ENCODE measurements at regions not wholly inside any gene's neighbourhood (a gene's known extent, or its start where the extent isn't known, plus 50 kb on each side); places are given as distances from the start of the nearest gene placed in this dataset.

GRCh38 chr6:113488812-113489685, 368.1 kb upstream of the MARCKS start:
- H3K27ac Mint-ChIP-seq: no peak overlapping the region
- Histone ChIP-seq H3K36me3 (ENCODE audit: insufficient read depth) (no peaks in the 10 kb centered on the region), H3K79me2 (replicated peaks; ENCODE audit: insufficient read depth) (no peaks in the 10 kb centered on the region), H3F3A (replicated peaks; ENCODE audit: low read depth) (no peaks in the 10 kb centered on the region), H3K4me3 (no peak overlapping the region), H3K4me2 (no peak overlapping the region), H2AFZ (no peak overlapping the region), H3K4me1 (ENCODE audit: insufficient read depth) (no peaks in the 10 kb centered on the region), H3K9me2 (ENCODE audit: insufficient read depth) (no peaks in the 10 kb centered on the region), H4K20me1 (replicated peaks; ENCODE audit: insufficient read depth) (no peaks in the 10 kb centered on the region), H3K27me3 (ENCODE audit: insufficient read depth) (no peaks in the 10 kb centered on the region), H3K27ac (ENCODE audit: low read depth) (no peak overlapping the region)
- H3K27me3 Mint-ChIP-seq (ENCODE audit: insufficient read depth, low read depth, poor library complexity): no peaks in the 10 kb centered on the region
- H3K4me3 Mint-ChIP-seq: no peak overlapping the region
- no peaks in the 10 kb centered on the region for H3K9me3 Mint-ChIP-seq
- peak; percentile 85 for ATAC-seq
- H3K36me3 Mint-ChIP-seq (ENCODE audit: low read depth): no peaks in the 10 kb centered on the region
- no peaks in the 10 kb centered on the region for H3K4me1 Mint-ChIP-seq
- peak; percentile 61 for DNase-seq (ENCODE audit: low spot score)
- TF ChIP-seq NANOG (IDR thresholded peaks at IDR 0.05; ENCODE audit: borderline replicate concordance): no peak
- peak; percentile 88 for TF ChIP-seq CTCF (conservative IDR thresholded peaks at IDR 0.05; ENCODE audit: low read depth in 2 of 2)

GRCh38 chr6:113489952-113490746, 367.0 kb upstream of the MARCKS start:
- no peaks in the 10 kb centered on the region for H3K36me3 Mint-ChIP-seq (ENCODE audit: low read depth)
- H3K9me3 Mint-ChIP-seq: no peaks in the 10 kb centered on the region
- H3K79me2 ChIP-seq (replicated peaks; ENCODE audit: insufficient read depth): no peaks in the 10 kb centered on the region
- no peak overlapping the region for H3K27ac ChIP-seq (ENCODE audit: low read depth)
- no peak overlapping the region for H2AFZ ChIP-seq
- no peaks in the 10 kb centered on the region for H3K36me3 ChIP-seq (ENCODE audit: insufficient read depth)
- H3K4me3 Mint-ChIP-seq: no peak overlapping the region
- H3K27me3 ChIP-seq (ENCODE audit: insufficient read depth): no peaks in the 10 kb centered on the region
- H3K27ac Mint-ChIP-seq: no peak overlapping the region
- H3K4me2 ChIP-seq: no peak overlapping the region
- TF ChIP-seq ZNF114 (CRISPR knock-in tag; IDR thresholded peaks at IDR 0.05) (no peak), STAT1 (IDR thresholded peaks at IDR 0.05; ENCODE audit: unreplicated experiment) (no peak), ZNF331 (CRISPR knock-in tag; IDR thresholded peaks at IDR 0.05; ENCODE audit: low read depth) (no peak), ETS1 (IDR thresholded peaks at IDR 0.05) (no peak), POLR2AphosphoS5 (IDR thresholded peaks at IDR 0.05; ENCODE audit: low read depth) (no peak), NANOG (IDR thresholded peaks at IDR 0.05; ENCODE audit: borderline replicate concordance) (no peak)
- no peaks in the 10 kb centered on the region for H3K27me3 Mint-ChIP-seq (ENCODE audit: insufficient read depth, low read depth, poor library complexity)
- DNase-seq (ENCODE audit: low spot score) (no peak), ATAC-seq (no peak)
- no peaks in the 10 kb centered on the region for H3F3A ChIP-seq (replicated peaks; ENCODE audit: low read depth)
- no peak overlapping the region for H3K4me3 ChIP-seq
- H3K9me2 ChIP-seq (ENCODE audit: insufficient read depth): peaks cover 4% of the 10 kb centered on the region; the same call in 1 of the 2 replicates
- H4K20me1 ChIP-seq (replicated peaks; ENCODE audit: insufficient read depth): no peaks in the 10 kb centered on the region
- no peaks in the 10 kb centered on the region for H3K4me1 ChIP-seq (ENCODE audit: insufficient read depth)
- H3K4me1 Mint-ChIP-seq: no peaks in the 10 kb centered on the region
